ENCODE measurements at regions not wholly inside any gene's neighbourhood (a gene's known extent, or its start where the extent isn't known, plus 50 kb on each side); places are given as distances from the start of the nearest gene placed in this dataset.

- no peak for TF ChIP-seq ERG (CRISPR knock-in tag; IDR thresholded peaks at IDR 0.05)
- no peak for TF ChIP-seq NR2C2 (CRISPR knock-in tag; IDR thresholded peaks at IDR 0.05)
- no peak for TF ChIP-seq ARID4B (CRISPR knock-in tag; IDR thresholded peaks at IDR 0.05; ENCODE audit: borderline replicate concordance)
- no peak for TF ChIP-seq EMX1 (CRISPR knock-in tag; IDR thresholded peaks at IDR 0.05)
- no peak for TF ChIP-seq ESRRA (CRISPR knock-in tag; IDR thresholded peaks at IDR 0.05; ENCODE audit: borderline replicate concordance)
- TF ChIP-seq NFATC4 (CRISPR knock-in tag; IDR thresholded peaks at IDR 0.05), result no peak
- no peak for TF ChIP-seq ZNF281 (CRISPR knock-in tag; IDR thresholded peaks at IDR 0.05)
- TF ChIP-seq, protein P1, sequence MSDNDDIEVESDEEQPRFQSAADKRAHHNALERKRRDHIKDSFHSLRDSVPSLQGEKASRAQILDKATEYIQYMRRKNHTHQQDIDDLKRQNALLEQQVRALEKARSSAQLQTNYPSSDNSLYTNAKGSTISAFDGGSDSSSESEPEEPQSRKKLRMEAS (CRISPR knock-in tag; IDR thresholded peaks at IDR 0.05), result no peak
Observed at GRCh38 chr9:12178634-12179033, 514.6 kb upstream of the TYRP1 start (continued).

DNA sequence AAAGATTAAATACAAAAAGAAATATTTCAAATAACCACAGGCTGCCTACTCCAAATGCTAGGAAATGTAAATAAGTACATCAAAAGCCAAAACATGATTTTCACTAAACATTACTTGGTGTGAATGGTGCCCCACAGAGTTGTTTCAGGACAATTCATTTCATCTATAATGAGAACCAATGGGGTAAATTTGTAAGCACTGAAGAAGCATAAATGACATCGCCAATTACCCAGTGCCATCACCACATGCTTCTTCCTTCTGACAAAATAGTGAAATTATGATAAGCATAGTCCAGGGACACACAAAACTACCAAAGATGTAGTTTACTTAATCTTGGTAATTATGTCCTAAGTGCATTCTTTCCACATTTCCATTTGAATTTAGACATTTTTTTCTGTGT lies 510.4 kb upstream of the TYRP1 start:
- Mint-ChIP-seq H3K27ac (no peak overlapping the region), H3K9me3 (no peaks in the 10 kb centered on the region), H3K4me1 (no peaks in the 10 kb centered on the region), H3K4me3 (no peak overlapping the region), H3K27me3 (ENCODE audit: low read depth) (no peaks in the 10 kb centered on the region), H3K36me3 (no peaks in the 10 kb centered on the region)
- TF ChIP-seq AFF4 (CRISPR knock-in tag; IDR thresholded peaks at IDR 0.05; ENCODE audit: borderline replicate concordance) (no peak), SOX15 (CRISPR knock-in tag; IDR thresholded peaks at IDR 0.05) (no peak), ZNF317 (CRISPR knock-in tag; IDR thresholded peaks at IDR 0.05; ENCODE audit: borderline replicate concordance, low read depth) (no peak), GTF2I (CRISPR knock-in tag; conservative IDR thresholded peaks at IDR 0.05) (no peak), SMAD4 (CRISPR knock-in tag; IDR thresholded peaks at IDR 0.05) (no peak), TCF7 (CRISPR knock-in tag; IDR thresholded peaks at IDR 0.05; ENCODE audit: low read depth) (no peak), CREB1 (CRISPR knock-in tag; IDR thresholded peaks at IDR 0.05) (no peak)
- TF ChIP-seq, protein P2, sequence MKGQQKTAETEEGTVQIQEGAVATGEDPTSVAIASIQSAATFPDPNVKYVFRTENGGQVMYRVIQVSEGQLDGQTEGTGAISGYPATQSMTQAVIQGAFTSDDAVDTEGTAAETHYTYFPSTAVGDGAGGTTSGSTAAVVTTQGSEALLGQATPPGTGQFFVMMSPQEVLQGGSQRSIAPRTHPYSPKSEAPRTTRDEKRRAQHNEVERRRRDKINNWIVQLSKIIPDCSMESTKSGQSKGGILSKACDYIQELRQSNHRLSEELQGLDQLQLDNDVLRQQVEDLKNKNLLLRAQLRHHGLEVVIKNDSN (CRISPR knock-in tag; IDR thresholded peaks at IDR 0.05), result no peak
- POLR2A ChIA-PET, result no interaction called here
- no peak for ATAC-seq
- DNase-seq (ENCODE audit: low spot score), result no peak
- CTCF ChIA-PET, result no interaction called here
